Activated T-cell treated with anti-CD3 and anti-CD28 coated beads for 48 hours (primary cell): ENCODE measurements at regions not wholly inside any gene's neighbourhood (a gene's known extent, or its start where the extent isn't known, plus 50 kb on each side); places are given as distances from the start of the nearest gene placed in this dataset.
"Not testable (repeated sequence)": the region's sequence is repeated elsewhere in the genome, so short reads cannot be mapped to it uniquely, and the experiment has no call there.

Experiments
- DNase-seq: peaks from one replicate; pipeline ENCODE4 v3.0.0-alpha.2; 2020; ENCODE audit warnings: low read depth

DNA sequence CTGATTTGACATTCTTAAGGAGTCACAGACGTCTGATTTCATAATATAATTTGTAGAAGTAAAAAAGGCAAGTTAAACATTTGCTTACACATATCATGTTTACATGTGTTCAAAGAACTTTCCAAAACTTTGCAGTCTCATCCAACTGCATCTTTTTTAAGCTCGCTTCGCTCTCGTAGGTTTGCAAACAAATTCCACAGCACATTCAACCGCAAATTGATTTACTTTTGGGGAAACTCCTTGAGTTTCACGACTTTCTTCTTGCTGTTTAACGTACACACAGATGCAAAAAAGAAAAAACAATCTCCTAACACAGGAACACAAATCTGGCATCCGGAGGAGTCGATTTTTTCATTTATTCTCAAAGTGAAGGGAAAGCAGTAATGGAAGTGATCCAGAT, 1149.5 kb downstream of the VRK1 start:
- no peak for DNase-seq

DNA sequence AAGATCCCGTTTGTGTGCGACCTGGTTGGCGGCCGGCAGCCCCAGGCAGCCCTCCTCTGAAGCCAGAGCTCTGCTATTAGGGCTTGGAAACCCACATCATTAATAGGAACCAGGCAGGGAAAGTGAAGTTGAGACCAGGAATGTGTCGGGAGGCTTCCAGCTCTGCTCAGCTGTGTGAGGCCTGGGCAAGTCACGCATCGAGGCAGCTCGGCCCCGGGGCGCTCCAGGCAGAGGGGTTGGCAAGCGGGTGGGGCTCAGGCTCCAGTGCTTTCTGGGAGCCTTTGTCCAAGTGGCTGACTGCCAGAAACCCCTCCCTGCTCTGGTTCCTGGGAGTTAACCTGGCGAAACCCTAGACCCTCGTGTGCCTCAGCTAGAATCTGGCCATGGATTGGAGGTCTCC, 1151.7 kb downstream of the VRK1 start:
- no peak for DNase-seq

DNA sequence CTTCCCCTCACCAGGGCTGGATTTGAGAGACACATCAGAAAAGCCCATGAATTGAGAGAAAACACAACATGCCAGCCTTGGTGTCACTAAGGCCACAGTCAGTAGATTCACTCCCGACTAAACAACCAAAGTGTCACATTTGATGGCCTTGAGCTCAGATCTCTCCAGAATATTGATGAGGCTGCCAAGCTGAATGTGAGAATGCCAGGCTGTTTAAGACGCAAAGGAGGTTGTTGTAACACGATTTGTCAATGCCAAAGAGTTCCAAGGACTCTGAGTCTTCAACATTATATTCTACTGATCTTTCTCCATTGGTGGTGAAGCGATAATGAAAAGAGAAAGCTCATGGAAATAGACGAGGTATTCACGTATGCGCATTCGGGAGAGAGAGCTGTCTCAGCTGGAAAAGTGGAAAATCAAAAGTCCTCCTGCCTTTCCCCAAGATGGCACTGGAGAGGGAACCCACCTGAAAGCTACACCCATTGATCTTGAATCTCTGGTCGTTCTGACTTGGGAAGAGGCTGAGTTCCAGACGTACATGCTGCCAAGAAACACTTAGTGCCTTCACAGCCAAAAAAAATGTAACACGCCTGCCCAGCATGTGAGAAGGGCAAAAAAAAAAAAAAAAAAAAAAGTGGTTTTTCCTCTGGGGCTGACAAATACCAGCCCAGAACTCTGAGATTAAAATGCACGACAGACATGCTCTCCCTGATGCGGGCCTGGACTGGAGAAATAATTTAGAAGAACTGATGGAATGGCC, 1159.6 kb downstream of the VRK1 start:
- no peak for DNase-seq

DNA sequence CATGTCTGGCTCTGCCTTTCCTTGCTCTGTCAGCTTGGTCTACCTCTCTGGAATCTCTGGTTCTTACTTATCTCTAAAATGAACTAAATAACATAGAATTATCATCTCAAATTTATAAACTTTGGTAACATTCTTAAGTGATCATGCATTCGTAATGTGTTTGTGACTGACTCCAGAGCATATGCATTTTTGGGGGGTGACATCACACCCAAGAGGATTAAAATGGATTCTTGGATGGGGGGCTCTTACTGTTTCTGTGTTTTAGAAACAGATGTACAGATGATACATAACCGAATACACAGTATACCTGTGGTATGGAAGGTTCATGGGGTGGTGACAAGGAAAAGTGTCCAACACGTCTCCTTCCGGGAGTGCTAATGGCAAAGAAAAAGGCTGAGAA, 1162.1 kb downstream of the VRK1 start:
- DNase-seq, result no peak

DNA sequence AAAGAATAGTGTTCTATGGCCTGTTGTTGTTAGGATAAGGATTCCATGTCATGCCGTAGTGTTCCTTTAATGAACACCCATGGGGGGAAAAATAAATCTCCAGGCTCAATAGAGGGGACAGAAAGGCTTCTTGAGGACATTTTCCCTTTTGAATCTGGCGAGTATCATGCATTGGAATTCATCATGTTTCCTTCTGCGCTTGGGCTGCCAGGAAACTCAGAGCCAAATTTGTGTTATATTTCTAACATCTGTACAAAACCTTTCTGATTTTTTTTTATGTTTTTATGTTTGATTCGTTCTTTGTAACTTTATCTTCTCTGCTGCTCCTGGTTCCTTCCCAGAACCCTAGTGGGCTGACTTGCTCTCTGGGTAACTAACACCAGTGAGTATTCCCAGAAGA, 1163.3 kb downstream of the VRK1 start:
- no peak for DNase-seq

DNA sequence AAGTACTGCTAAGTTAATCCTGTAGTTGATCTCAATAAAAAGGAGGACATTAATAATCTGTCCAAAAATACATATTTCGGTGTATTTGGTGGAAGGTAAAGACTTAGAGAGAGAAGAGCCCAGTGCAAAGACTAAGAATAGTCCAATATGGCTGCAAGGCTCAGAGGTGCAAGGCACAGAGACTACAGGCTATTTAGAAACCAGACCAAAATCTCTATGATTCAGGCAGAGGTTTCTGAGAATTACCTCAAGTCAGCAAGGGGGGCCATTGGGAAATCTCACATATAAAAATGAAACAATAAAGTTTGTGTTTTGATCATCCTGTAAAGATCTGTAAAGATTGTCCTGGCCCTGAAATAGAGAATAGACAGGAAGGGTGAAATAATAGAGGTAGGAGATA, 1173.0 kb downstream of the VRK1 start:
- no peak for DNase-seq

DNA sequence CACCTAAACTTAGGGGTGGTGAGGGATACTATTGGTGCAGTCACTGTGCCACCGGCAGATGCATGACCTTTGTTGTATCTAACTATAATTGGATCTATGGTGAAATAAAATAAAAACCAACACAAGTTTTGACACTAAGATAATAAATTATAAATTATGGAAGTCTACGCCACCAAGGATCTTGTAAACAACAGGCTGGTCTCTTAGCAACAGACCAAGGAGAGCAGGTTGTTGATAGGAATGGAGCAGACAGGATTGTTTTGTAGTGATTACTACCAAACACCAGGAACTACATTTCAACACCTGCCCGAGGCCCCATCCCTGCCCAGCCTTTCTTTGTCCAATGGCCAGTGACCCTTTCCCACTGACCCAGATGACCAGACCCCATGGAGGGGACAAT, 1178.0 kb downstream of the VRK1 start:
- no peak for DNase-seq

DNA sequence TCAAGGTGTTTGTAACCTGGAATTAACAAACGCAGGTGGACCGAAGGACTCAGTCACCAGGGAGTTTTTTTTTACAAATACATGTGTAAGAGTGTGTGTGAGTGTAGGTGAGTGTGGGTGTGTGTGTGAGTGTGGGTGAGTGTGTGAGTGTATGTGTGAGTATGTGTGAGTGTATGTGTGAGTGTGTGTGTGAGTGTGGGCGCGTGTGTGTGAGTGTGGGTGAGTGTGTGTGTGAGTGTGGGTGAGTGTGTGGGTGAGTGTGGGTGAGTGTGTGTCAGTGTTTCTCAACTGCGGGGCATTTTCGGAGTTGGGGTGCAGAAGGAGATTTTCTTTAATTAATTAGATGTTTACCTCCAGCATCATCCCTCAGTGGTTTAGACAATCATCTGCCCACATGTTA, 1178.8 kb downstream of the VRK1 start:
- DNase-seq, result no peak

DNA sequence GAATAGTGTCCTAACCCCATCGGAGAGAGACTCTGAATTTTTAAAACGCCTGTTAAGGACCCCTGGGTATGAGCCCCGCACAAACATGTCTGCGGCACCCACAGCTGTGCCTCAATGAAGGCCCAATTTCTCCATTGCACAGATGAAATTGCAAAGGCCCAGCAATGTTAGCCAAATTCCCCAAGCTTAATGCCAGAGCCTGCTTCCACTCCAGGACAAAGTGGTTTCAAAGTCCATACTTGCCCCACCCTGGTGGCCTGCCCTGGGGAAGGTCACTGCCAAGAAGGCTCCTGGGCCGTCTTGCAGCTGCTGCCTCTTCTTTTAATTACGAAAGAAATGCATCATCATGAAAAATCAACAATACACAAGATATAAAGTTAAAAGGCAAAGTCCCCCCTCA, 1179.7 kb downstream of the VRK1 start:
- no peak for DNase-seq

DNA sequence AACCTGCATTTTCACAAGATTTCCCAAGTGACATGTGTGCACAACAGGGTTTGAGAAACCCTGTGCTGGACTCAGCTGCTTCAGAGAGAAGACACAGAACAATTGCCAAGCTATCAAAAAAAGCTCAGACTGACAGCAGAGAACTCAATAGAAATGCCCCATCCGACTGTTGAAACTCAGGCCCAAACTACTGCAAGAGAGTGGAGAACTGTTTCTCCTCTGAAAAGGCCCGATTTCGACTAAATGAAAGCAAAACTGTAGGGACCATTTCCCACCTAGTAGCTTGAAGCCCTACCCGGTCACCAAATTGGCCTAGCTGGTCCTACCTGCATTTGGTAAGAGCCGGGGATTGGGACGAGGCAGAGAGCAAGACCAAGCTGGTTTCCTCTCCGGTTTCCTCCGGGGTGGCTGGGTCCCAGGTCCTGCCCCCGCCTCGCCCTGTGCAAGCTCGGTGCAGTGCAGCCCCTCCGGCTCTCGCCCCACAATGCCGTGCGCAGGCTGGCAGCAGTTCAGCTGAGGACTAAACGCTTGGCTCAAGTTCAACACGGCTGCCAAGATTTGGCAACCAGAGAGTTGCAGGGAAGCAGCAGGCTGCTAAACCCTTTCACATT, 1180.6 kb downstream of the VRK1 start:
- peak; percentile 78 for DNase-seq

DNA sequence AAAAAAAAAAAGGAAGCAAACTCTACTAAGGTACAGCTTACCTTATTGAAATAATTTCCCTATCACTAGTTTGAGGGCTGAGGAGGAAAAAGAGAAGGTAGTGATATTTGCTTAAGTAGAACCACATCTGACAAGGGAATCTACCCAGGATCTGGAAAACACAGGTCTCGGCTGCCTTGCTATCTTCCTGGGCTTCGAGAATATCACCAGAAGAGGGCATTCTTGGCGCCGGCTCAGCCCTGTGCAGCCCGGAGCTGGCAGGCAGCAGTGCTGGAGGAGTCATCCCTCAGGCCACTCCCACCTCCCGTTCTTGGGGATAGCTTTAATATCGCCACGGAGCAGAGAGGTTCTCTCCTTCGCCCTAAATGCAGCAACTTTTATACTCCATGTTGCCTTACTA, 1181.2 kb downstream of the VRK1 start:
- DNase-seq, result peak; percentile 74

DNA sequence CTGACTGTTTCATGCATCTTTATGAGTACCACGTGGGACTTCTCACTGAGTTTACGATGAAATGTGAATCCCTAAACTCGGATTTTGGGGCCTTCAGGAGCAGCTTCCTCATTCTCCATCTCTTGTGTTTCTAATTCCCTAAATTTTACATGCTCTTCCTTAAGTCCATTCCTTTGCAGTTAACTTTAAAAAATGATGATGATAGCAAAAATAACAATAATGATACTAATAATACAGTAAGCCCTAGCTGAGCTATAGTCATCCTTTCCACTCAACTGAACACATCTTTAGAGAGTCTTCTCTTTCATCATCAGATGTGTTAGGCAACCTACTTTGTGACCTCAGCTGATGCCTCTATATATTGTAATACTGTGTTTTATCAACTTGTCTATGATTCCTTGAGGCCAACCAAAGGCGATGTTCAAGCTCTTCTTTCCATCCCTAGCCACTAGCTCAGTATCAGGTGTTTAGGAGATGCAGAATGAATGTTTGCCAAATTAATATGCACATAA, 1196.4 kb downstream of the VRK1 start:
- DNase-seq, result no peak

DNA sequence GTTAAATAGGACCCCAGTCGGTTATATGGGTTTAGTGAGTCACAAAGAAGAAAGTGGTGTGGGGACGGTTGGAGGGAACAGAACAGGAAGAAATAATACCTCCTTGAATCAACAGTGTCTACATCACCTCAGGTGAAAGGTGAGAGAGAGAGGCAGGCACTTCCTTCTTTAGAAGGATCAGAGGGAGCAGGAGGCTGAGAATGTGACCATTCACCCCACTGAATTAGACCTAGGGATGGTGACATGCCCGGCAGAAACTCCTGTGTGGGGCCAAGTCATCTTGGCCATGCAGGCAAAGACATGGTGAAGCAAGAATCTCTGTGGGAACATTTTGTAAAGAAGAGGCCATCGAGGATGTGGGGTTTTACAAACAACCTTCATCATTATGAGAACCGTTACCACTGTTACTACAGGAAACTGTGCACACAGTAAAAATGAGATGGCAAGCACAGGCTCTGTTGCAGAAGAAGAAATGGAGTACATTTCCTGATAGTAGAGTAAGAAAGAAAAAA, 1196.9 kb downstream of the VRK1 start:
- DNase-seq, result no peak

DNA sequence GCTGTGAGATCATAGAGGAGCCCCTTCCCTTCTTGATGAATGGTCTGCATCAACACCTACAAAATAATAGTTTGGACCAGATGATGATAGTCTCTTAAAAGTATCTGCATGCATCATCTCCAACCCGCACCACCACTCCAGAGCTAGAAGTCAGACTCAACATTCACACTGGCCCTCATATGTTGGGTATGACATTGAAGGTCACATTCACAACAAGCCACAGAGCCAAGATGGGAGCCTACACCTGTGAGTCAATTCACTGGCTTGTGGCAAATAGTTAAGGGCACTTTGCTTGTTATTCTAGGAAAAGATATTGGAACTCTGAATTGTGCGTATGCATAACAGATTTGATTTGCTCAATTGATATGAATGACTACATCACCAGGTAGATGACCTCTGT, 1197.9 kb downstream of the VRK1 start:
- DNase-seq, result no peak

DNA sequence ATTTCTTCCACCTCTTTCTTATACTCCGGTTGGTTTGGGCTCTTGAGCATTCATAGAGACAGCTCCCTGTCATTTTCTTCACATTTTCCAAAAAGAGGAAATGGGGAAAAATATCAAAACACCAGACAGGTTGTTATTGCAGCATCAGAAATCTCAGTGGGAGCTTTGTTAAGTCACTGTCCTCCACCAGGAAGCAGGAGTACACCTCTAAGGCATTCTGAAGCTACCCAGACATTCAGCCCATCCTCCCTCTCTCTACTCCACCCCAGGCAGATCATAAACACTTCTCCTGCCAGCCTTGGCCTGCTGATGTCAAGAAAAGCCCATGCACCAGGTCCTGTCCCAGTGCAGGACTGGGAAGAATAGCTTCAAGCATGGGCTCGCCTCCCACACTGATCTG, 1198.3 kb downstream of the VRK1 start:
- no peak for DNase-seq

DNA sequence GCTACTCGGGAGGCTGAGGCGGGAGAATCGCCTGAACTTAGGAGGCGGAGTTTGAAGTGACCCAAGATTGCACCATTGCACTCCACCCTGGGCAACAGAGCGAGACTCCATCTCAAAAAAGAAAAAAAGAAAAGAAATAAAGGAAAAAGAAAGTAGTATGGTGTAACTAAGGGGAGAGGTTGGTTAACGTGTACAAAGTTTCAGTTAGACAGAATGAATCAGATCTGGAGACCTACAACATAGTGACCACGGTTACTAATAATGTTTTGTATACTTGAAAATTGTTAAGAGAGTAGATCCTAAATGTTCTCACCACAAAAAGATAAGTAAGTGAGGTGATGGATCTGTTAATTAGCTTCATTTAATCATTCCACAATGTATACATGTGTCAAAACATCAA, 1208.8 kb downstream of the VRK1 start:
- no peak for DNase-seq

DNA sequence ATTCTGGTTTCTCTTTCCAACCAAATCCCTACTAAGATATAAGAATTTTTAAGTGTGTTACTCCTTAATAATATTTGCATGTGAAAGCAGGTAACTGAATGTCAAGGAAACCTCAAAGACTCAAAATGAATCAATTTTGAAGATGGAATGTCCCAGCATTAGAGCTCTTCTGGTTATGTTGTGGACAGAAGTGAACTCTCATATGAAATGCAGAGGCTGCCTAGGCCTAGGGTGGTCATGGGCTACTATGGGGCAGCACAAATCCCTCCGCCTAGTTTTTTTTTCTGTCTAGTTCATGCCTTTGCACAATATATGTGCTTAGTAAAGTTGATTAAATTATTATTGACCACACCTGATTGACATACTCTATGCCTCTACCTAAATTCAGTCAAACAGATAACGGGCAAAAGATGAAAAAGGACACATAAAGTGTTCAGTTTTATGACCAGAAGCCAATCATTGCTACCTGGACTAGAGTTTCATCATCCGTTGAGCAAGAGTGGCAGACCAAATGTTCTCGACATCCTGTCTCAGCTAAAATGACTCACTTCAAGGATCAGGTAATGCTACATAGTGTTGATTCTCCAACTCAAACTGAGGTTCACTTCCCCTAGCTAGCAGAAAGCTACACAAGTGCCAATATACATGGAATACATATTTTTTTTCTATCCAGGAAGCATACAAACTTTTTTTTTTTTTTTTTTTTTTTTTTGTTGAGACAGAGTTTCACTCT, 1211.4 kb downstream of the VRK1 start:
- no peak for DNase-seq

DNA sequence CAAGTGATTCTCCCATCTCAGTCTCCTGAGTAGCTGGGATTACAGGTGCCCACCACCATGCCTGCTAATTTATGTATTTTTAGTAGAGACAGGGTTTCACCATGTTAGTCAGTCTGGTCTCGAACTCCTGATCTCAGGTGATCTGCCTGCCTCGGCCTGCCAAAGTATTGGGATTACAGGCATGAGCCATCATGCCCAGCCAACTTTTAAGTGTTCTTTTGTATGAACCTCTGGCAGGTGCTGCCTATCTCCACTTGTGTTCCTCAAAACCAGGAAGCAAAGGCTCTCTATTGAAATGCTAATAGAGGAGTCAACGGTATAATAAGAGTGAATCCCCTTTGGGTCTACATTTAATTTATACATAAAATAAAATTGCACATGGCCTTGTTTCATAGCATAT, 1212.0 kb downstream of the VRK1 start:
- not testable (repeated sequence) for DNase-seq

DNA sequence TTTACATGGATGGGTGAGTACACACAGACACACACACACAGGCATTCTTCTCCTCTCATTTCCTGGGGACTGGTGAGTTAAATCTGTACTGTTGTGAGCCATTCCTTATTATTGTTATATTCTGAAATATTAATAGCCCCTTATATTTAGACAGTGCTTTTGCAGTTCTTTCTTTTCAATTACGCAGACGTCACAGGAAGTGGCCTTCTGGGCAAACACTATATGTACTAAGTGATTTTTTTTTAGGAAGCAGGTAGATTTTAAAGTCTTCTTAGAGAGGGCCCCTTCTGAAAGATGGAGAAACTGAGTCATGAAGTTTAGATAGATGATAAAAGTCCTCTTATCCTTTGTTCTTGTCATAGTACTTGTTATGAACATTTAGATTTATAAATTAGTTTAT, 1213.6 kb downstream of the VRK1 start:
- DNase-seq, result no peak

DNA sequence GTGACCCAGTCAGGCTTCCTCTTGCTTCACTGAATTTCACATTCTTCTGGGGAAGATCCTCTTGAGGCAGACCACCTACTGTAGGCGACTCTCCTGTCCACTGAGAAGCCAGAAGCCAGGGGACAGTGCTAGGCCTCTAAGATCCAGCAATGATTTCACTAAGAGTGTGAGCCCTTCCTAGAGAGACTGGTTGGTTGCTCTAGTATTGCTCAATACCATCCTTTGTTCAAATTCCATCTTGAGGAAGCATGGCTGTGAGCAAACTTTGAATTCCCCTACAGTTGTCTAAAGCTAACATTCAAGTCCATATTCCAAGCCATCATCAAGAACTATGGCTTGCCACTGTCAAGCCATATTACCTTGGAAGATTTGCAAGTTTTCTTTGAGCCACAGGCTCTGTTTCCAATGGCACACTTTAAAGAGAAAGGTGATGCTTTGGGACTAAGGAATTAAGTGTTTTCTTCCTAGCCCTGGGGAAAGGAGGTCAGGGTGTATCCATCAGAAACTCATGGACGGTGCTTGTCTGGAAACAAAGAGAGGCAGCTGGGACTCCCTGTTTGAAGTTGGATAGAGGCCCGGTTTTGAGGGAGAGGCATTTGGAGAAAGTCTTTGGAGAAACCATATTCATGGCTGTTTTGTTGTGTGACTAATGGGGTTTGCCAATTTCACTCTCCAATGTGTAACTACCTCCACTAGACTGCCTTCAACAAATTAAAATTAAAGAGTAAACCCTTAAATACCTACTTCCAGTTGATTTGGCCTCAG, 1217.9 kb downstream of the VRK1 start:
- no peak for DNase-seq

DNA sequence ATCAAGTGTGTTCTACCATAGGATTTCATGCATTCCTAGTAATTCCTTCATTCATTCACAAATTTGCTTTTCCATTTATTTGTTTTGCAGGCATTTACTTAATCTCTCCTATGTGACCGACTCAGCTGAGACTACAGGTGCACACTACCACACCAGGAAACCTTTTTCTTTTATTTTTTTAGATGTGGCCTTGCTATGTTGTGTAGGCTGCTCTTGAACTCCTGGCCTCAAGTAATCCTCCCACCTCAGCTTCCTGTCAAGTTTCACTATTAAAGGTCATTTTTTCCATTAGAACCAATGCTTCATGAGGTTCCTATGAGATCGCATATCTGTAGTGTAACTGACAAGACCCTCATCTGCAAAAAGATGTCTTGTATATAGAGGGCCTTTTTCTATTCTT, 1218.7 kb downstream of the VRK1 start:
- DNase-seq, result no peak

DNA sequence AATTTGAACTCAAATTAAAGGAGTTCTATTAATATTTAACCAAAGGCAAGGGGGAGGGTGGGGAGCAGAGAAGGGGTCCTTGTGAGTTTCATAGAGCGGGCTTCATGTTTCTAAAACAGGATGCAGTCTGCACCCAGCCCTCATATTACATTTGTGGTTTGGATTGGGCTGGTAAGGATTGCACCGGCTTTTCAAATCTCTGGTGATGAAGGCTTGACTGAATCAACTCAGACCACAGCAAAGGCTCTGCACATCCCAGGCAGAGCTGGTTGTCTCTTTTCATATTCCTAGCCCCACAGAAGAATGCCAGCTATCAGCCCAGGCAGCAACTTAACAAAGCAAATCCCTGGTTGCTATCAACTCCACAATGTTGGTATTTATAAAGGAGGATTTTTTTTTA, 1221.4 kb downstream of the VRK1 start:
- DNase-seq, result no peak
